NB4 (cell line): ENCODE measurements at regions not wholly inside any gene's neighbourhood (a gene's known extent, or its start where the extent isn't known, plus 50 kb on each side); places are given as distances from the start of the nearest gene placed in this dataset.

Source experiments
- DNase-seq: peaks from one replicate; pipeline ENCODE4 v3.0.0; 2010; ENCODE audit warnings: low read depth
- H3K4me3 ChIP-seq: one replicate; pipeline ENCODE4 v1.5.1; 2011; ENCODE audit warnings: mild to moderate bottlenecking, low read depth, low read length, moderate library complexity
- MAX ChIP-seq: IDR thresholded peaks from 2 replicates; pipeline ENCODE4 v1.6.1; 2011; ENCODE audit warnings: low read depth, low read length
- MYC ChIP-seq: IDR thresholded peaks from 2 replicates; pipeline ENCODE4 v1.6.1; 2011; ENCODE audit warnings: low read depth, low read length
- POLR2A ChIP-seq: IDR thresholded peaks from 2 replicates; pipeline ENCODE4 v1.6.1; 2011; ENCODE audit warnings: mild to moderate bottlenecking; ENCODE audit not compliant: insufficient read length; ENCODE audit errors: extremely low read depth
- TF ChIP-seq, protein P1 (sequence below): IDR thresholded peaks from one replicate; pipeline ENCODE4 v1.5.1; 2012; ENCODE audit warnings: low read depth, low read length

- H3K4me3 ChIP-seq = no peak overlapping the region
- TF ChIP-seq POLR2A (no peak), MYC (no peak), MAX (no peak)
- TF ChIP-seq, protein P1, sequence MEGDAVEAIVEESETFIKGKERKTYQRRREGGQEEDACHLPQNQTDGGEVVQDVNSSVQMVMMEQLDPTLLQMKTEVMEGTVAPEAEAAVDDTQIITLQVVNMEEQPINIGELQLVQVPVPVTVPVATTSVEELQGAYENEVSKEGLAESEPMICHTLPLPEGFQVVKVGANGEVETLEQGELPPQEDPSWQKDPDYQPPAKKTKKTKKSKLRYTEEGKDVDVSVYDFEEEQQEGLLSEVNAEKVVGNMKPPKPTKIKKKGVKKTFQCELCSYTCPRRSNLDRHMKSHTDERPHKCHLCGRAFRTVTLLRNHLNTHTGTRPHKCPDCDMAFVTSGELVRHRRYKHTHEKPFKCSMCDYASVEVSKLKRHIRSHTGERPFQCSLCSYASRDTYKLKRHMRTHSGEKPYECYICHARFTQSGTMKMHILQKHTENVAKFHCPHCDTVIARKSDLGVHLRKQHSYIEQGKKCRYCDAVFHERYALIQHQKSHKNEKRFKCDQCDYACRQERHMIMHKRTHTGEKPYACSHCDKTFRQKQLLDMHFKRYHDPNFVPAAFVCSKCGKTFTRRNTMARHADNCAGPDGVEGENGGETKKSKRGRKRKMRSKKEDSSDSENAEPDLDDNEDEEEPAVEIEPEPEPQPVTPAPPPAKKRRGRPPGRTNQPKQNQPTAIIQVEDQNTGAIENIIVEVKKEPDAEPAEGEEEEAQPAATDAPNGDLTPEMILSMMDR = no peak
- DNase-seq = no peak
These were observed 2121.5 kb upstream of the AGA start for GRCh38 chr4:179563741-179564140.

GRCh38 chr4:179569549-179569948, 2127.3 kb upstream of the AGA start:
- H3K4me3 ChIP-seq = no peak overlapping the region
- TF ChIP-seq MAX = no peak
- no peak for TF ChIP-seq MYC
- TF ChIP-seq, protein P1 = no peak
- no peak for TF ChIP-seq POLR2A
- no peak for DNase-seq

DNA sequence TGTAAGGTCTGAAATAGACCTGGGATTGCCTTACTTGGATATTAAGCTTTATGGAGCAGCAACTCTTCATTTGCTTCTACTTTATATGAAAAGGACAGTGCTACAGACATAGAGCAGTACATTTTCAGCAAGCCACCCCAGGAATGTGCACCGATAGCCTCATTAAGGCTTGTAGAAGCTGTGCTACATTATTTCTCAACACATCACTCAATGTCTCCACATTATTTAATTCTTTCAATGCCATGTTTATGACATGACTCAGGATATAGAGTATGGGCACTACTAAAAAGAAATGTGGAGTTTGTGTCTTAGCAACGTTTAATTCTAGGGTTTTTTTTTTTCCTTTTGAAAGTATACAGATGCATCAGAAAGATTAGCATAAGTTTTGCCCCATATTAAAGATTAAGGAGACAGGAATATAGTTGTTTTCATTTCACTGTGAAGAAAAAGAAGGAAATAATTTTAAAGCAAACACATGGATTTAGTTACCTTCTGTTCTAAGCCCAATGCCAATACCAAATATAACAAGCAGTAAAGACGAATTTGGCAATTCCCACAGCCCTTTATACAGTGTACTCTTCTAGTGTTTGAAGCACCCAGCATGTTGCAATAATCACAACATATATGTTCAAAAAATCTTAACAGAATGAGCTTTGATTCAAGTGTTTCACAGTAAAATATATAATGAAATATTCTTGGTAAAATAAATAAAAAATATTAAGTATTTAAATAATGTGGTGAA, 2140.1 kb upstream of the AGA start:
- H3K4me3 ChIP-seq = no peak overlapping the region
- TF ChIP-seq MAX (no peak), POLR2A (no peak), MYC (no peak)
- TF ChIP-seq, protein P1 = no peak
- no peak for DNase-seq

DNA sequence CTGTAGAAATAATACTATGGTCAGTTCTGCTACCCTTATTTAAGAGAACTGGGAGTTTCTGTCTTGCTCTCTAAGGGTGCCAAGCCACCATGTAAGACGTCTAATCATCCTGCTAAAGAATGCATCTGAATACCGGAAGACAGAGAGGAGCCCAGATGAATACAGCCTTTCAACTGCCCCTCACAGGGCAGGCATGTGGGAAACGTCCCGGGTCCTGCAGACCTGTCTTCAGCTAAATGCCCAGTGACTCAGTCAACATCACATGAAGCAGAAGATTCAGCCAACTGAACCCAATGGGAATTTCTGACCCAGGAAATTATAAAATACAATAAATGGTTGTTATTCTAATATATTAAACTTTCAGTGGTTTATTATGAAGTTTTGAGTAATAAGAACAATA, 2141.0 kb upstream of the AGA start:
- DNase-seq = no peak
- H3K4me3 ChIP-seq = no peak overlapping the region
- TF ChIP-seq MAX = no peak
- TF ChIP-seq MYC = no peak
- TF ChIP-seq, protein P1 = no peak
- no peak for TF ChIP-seq POLR2A

DNA sequence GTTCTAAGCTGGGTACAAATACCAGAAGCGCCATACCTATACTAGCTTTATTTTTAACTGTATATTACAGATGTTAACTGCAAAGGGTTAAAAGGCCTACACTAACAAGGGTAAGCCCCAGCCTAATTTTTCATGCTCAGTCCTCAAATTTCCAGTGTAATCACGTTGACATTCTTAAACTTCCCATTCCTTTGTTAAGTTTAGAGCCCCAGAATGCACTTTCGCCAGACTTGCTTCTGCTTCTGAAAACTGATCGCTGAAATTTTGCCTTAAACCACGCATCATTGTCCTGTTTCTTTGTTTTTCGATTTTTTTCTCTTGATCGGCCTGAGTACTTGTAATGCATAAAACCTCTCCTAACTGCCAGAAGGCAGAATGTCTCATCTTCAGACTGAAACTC, 2141.9 kb upstream of the AGA start:
- DNase-seq = no peak
- TF ChIP-seq, protein P1 = no peak
- TF ChIP-seq POLR2A (no peak), MYC (no peak), MAX (no peak)
- no peak overlapping the region for H3K4me3 ChIP-seq

DNA sequence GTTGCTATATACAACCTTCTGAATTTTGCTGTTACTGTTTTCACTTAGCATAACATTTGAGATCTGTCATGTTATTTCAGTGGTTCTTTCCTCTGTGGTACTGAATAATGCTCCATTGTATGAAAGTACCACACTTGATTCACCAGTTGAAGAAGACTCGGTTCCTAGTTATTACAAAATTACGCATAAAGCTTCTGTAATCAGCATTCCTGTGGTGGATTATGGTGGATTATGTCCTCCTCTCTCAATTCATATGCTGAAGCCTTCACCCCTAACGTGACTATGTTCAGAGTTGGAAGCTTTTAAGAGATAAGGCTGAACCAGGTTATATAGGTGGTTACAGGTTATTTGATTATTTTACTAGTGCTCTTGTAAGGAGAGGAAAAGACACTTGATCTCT, 2143.5 kb upstream of the AGA start:
- TF ChIP-seq MYC = no peak
- TF ChIP-seq POLR2A = no peak
- TF ChIP-seq, protein P1 = no peak
- TF ChIP-seq MAX = no peak
- no peak overlapping the region for H3K4me3 ChIP-seq
- no peak for DNase-seq
